Lower leg skin (tissue), 4 donors: ENCODE measurements at regions not wholly inside any gene's neighbourhood (a gene's known extent, or its start where the extent isn't known, plus 50 kb on each side); places are given as distances from the start of the nearest gene placed in this dataset.

Experiments
- DNase-seq, 2 donors: peaks; one replicate each; pipeline ENCODE4 v3.0.0-alpha.2; 2019; ENCODE audit warnings: low spot score in 2 of 2
- H3K4me3 ChIP-seq: fragments of 200-600 bp; sonication (generic); 2 replicates; pipeline ENCODE4 v1.5.1; 2017; ENCODE audit warnings: mild to moderate bottlenecking, low read depth; ENCODE audit not compliant: poor library complexity, severe bottlenecking
- CTCF ChIP-seq, 3 donors: fragments of 450-650 bp; IDR thresholded peaks; one replicate each; pipeline ENCODE4 v1.5.1; 2016; ENCODE audit warnings: antibody characterized with exemption in 3 of 3, mild to moderate bottlenecking in 3 of 3, moderate library complexity in 2 of 3
- POLR2A ChIP-seq, 2 donors: fragments of 450-650 bp; IDR thresholded peaks; one replicate each; pipeline ENCODE4 v1.6.1; 2016 to 2017; ENCODE audit warnings: antibody characterized with exemption in 2 of 2, mild to moderate bottlenecking in 1 of 2, moderate library complexity in 1 of 2
- WGBS, 2 donors: methylation state at CpG; one replicate each; pipeline ENCODE4 v1.1.5; 2018; 5-methylcytosine and 5-hydroxymethylcytosine counted together
- intact Hi-C: fragments of 100-400 bp; cut with DNase I; formaldehyde crosslinking; loops from one replicate; pipeline ENCODE4 v1.15.0; 2023; ENCODE audit warnings: low total_unique reads

GRCh38 chr2:183269956-183270355, 145.7 kb downstream of the NUP35 start:
- no peak for TF ChIP-seq POLR2A (IDR thresholded peaks at IDR 0.05)
- no peak for TF ChIP-seq CTCF (IDR thresholded peaks at IDR 0.05)
- H3K4me3 ChIP-seq, result no peak overlapping the region
- DNase-seq, result no peak
- 48 to 62% methylated on average over 4 of the region's 4 CpGs for WGBS, 2 donors
- intact Hi-C loops, result no loop called here

GRCh38 chr2:183283209-183283608, 159.0 kb downstream of the NUP35 start:
- intact Hi-C loops, result no loop called here
- H3K4me3 ChIP-seq, result no peak overlapping the region
- no peak for TF ChIP-seq POLR2A (IDR thresholded peaks at IDR 0.05)
- no peak for TF ChIP-seq CTCF (IDR thresholded peaks at IDR 0.05)
- 91 to 92% methylated on average over 2 of the region's 2 CpGs for WGBS, 2 donors
- no peak for DNase-seq

GRCh38 chr2:183284606-183285005, 160.4 kb downstream of the NUP35 start:
- TF ChIP-seq POLR2A (IDR thresholded peaks at IDR 0.05) (no peak), CTCF (IDR thresholded peaks at IDR 0.05) (no peak)
- no peak for DNase-seq
- intact Hi-C loops, result no loop called here
- H3K4me3 ChIP-seq, result no peak overlapping the region

- DNase-seq, result no peak
- intact Hi-C loops, result no loop called here
- H3K4me3 ChIP-seq, result no peak overlapping the region
- 69 to 76% methylated on average over 2 of the region's 2 CpGs for WGBS, 2 donors
- TF ChIP-seq CTCF (IDR thresholded peaks at IDR 0.05) (no peak), POLR2A (IDR thresholded peaks at IDR 0.05) (no peak)
Measured at GRCh38 chr2:183291436-183291835, 167.2 kb downstream of the NUP35 start.

GRCh38 chr2:183292028-183292427, 167.8 kb downstream of the NUP35 start:
- H3K4me3 ChIP-seq, result no peak overlapping the region
- intact Hi-C loops, result no loop called here
- TF ChIP-seq POLR2A (IDR thresholded peaks at IDR 0.05) (no peak), CTCF (IDR thresholded peaks at IDR 0.05) (no peak)
- no peak for DNase-seq

- 70 to 76% methylated on average over 1 of the region's 1 CpG for WGBS, 2 donors
- TF ChIP-seq CTCF (IDR thresholded peaks at IDR 0.05) (no peak), POLR2A (IDR thresholded peaks at IDR 0.05) (no peak)
Measured at GRCh38 chr2:183339311-183339710, 215.1 kb downstream of the NUP35 start.

More at GRCh38 chr2:183339311-183339710, 215.1 kb downstream of the NUP35 start:
- DNase-seq, result no peak
- no peak overlapping the region for H3K4me3 ChIP-seq
- intact Hi-C loops, result no loop called here
